ENCODE measurements at regions not wholly inside any gene's neighbourhood (a gene's known extent, or its start where the extent isn't known, plus 50 kb on each side); places are given as distances from the start of the nearest gene placed in this dataset.

DNA sequence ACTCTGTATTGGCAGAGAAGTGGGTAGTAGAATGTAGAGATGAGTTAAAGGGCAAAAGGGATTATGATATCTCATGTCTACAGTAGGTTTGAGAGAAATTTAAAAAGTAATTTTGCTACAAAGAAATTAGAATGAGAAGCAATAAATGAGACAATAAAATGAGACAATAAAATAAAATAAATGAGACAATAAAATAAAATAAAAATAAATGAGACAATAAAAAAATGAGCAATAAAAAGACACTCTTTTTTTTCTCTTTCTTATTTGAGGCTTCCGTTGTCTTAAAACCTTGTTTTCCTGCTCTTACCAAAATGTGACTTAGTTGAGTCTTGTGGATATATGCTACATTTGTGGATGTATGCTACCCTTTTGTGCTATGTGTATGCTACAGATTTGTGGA lies 615.4 kb upstream of the PKDCC start:
- TF ChIP-seq, protein P1, sequence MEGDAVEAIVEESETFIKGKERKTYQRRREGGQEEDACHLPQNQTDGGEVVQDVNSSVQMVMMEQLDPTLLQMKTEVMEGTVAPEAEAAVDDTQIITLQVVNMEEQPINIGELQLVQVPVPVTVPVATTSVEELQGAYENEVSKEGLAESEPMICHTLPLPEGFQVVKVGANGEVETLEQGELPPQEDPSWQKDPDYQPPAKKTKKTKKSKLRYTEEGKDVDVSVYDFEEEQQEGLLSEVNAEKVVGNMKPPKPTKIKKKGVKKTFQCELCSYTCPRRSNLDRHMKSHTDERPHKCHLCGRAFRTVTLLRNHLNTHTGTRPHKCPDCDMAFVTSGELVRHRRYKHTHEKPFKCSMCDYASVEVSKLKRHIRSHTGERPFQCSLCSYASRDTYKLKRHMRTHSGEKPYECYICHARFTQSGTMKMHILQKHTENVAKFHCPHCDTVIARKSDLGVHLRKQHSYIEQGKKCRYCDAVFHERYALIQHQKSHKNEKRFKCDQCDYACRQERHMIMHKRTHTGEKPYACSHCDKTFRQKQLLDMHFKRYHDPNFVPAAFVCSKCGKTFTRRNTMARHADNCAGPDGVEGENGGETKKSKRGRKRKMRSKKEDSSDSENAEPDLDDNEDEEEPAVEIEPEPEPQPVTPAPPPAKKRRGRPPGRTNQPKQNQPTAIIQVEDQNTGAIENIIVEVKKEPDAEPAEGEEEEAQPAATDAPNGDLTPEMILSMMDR (IDR thresholded peaks at IDR 0.05), result no peak
- no peak for TF ChIP-seq POLR2A (IDR thresholded peaks at IDR 0.05)

All from uterus (tissue), 2 donors.